ENCODE measurements at regions not wholly inside any gene's neighbourhood (a gene's known extent, or its start where the extent isn't known, plus 50 kb on each side); places are given as distances from the start of the nearest gene placed in this dataset.

DNA sequence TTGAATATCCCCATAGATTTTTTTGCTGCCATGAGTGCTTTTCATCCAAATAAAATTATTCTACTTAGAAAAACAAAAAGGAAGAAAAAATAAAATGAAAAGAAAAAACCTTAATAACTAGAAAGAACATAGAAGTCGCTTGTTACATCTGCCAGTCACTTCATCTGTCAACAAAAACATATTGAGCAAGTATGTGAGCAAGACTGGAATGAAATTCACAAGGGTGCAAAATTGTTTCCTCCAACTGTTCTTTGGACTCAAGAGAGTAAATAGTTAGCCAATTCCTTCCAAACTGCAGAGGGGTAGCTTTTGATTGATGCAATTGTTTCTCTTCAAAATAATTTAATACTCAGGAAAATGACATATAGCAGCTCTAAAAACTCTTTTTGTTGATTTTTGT is 336.3 kb upstream of the CDH7 start:
- no peak for DNase-seq (ENCODE audit: low read depth)

DNA sequence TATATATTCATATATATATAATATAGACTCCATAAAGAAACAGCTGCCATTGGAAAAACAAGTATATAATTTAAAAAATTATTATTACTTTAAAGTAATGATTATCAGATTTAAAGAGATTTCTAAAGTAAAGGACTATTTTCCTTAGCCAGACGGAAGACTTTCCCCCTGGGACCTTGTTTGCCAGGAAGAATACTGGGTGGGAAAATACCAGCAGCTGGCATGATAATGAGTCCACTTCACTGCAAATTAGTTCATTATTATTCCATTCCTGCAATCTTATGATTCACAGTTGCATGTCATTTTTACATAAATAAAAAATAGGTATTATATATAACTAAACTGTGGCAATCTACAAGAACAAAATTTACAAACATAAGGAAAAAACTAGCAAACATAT is 339.8 kb upstream of the CDH7 start:
- DNase-seq (ENCODE audit: low read depth), result no peak

DNA sequence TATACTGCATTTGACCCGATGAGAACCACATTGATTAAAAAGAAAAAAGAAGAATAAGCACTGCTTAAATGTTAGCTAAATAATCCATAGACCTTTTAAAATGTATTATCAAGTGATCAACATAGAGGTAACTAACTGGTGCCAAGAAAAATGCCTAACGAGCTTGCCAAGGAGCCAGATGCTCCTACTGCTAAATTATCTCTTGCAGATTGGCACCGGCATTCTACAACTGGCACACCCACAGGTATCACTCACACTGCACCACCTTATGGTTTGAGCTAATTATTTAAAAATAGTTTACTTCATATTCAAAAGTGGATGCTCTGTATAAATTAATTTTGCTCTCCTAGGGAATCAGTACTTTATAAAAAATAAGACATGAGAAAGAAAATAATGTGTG is 341.6 kb upstream of the CDH7 start:
- no peak for DNase-seq (ENCODE audit: low read depth)

DNA sequence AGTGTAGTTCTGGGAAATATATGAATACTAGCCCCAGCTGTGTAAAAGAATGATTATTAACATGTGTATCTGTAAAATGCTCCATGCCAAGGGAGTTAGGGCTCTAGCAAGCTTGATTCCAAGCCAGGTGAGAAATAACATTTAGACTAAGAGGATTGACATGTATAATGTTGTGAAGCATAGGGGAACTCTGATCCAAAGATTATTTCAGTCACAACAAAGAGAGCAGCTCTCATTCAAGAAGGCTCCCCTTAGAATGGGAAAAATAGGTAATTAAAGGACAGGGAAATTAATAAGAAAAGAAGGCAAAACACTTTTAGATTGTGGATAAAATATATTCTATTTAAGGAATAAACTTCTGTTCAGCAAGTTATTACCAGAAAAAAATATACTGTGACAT is 347.3 kb upstream of the CDH7 start:
- DNase-seq (ENCODE audit: low read depth), result no peak

DNA sequence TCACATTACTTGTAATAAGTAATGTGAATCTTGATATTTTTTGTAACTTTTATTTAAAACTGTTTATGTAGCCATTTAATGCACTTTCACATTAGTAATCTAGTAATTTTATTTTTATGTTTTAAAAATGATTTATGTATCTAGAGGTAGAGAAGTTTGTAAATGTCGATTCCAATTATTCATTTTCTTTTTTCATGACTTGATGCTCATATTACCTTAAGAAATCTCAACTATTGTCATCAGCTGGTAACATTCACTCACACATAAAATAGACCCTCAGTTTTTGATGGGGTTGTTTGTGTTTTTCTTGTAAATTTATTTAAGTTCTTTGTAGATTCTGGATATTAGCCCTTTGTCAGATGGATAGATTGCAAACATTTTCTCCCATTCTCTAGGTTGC is 351.7 kb upstream of the CDH7 start:
- no peak for DNase-seq (ENCODE audit: low read depth)

DNA sequence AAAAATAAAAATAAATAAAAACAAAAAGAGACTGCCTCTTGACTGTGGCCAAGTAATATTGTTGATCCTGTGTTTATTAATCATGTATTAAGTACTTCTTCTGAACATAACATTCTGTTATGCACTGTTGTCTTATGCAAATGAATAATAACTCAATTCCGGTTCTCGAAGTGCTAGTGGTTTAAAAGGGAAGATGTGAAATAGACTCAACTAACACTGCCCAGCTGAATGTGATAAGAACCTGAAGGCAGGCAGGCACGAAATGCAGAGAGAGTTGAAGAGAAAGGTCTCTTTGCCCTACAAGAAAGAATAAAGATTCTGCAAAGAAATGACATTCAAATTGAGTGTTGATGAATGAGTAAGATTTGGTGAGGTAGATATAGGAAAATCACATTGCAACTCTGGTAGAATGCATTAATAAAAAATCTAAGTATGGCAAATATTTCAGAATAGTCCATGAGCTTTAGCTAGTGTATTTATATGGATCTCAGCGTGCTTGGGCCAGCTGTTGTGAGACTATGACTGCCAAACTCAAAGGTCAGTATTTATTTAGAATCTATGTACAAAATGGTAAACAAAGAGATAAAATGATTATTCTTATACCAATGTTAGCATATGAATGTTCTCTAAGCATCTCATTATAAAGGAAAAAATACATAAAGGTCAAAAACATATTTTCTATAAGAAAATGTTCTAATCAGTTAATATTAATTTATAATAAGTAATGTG is 352.3 kb upstream of the CDH7 start:
- no peak for DNase-seq (ENCODE audit: low read depth)

DNA sequence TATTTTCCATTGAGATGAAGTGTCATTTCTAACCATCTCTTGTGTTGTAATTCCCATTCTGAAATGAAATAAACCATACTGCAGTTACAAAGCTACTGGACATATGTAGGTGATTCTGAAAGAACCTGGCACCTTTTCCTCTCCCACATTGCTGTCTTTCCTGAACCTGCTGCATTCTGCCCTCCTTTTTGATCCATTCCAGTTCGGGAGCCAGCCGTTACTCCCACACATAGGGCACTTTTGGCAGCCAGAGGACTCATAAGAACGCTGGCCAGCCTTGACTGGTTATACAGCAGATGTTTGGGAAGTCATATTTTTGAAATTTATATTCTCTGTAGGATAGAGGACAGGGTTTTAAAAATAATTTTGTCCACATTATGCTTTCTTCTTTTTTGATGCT is 369.8 kb upstream of the CDH7 start:
- DNase-seq (ENCODE audit: low read depth), result no peak

DNA sequence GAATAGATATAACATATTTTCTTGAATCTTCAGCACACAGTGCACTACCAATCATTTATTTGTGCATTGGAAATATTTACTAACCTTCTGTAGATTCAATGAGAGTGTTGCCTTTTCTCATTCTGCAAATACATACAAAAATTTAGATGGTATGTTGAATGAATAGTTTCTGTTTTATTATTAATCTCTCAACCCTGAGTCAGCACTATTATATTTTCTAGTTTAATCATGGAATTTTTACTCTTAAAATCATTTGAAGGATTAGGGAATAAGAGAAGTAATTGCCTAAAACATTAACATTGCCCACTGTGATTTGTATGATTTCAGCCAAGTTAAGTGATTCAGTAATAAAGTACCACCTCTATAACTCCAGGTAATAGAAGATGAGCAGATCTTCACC is 370.2 kb upstream of the CDH7 start:
- DNase-seq (ENCODE audit: low read depth), result no peak

DNA sequence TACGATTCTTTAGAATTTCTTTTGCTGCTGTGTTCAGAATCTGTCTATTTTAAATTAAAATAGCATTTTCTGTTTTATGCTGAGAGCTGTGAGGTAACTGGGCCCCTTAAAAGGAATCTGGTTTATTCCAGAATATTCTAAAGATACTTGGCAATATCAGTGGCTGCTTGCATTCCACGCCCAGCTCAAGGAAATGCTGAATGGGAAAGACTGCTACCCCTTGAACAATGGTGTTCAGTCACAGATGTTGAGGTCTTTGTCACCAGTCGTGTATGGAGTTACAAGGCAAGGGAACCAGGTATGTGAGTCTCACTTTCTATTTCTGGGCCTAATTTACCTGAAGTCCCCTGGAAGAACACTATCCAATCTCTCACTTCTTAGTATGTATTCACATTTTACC is 377.9 kb upstream of the CDH7 start:
- DNase-seq (ENCODE audit: low read depth), result no peak

DNA sequence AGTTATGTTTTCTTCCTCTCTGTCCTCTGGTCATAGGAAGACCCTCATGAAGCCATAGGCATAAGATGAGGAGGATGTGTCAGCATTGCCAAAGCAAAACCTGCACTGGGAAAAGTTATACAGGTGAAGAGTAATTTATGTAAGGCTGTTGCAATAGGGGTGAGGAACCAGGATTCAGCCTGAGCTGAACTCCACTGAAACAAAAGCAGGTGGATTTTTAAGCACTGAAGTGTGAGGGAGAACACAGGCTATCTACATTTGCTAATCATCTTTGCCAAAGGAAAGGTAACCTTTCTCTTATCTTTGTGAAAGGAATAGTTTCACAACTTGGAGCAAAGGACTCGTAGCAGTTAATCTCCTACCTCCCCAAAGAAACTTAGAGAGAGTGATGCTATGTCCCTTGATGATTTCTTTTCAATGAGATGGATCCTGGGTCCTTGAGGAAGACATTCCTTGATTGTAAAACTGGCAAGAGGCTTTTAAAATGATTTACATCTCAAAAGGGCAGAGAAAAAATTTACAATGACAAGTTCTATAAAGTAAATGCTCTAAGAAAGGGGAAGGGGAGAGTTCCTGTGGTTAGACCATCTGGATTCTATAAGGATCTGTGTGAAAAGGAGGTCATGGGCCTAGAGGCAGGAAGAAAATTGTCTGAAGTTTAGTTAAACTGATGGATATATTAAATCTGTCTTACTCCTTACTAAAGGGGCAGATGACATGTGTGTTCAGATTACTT is 385.4 kb upstream of the CDH7 start:
- no peak for DNase-seq (ENCODE audit: low read depth)

DNA sequence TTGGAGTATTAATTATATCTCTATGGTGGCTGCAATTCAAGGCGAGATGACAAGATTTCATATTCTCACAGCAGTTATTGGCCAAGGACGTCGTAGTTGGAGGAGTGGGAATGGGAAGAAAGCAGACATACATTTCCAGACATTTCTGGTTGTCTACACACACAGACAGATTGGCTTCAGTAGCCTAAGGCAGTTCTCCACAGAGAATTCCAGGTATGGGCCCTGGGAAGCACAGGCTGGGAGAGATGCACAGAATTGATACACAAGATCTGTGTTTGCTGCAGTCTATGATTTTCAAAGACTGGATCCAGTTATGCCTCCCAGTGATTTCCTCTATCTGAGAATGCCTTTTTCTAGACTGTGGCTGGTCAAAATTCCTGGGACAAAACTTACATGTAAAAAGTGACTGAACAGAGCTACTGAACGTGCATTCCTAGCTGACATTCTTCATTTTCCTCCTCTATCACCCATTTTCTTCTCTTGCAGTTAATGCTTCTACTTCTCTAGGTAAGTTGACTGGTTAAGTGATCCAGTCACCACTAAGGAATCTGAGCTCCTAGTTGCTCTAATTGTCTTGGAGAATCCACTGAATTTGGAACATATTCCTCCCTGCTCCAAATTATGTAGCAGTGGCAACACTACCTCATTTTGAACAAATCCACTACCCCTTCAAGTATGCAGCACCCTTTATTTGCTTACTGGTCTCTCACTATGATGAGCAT is 386.7 kb upstream of the CDH7 start:
- DNase-seq (ENCODE audit: low read depth), result no peak

DNA sequence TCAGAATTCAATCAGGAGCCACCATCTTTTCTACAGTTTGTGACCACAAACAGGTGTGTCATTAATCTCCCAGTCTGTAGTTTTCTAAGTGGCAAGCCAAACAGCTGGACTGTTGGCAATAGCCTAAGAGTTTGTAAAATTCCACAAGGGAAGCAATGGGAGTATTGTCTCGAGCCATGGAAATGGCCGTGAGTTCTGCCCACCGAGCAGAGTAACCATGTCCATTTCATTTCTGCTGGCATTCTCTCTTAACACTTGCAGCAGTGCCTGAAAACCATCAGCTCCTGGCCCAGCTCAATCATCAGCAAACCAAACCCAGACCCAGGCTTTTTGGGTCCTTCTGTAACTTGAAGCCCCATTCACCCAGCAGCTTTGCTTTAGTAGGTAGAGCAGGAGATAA is 387.8 kb upstream of the CDH7 start:
- no peak for DNase-seq (ENCODE audit: low read depth)

DNA sequence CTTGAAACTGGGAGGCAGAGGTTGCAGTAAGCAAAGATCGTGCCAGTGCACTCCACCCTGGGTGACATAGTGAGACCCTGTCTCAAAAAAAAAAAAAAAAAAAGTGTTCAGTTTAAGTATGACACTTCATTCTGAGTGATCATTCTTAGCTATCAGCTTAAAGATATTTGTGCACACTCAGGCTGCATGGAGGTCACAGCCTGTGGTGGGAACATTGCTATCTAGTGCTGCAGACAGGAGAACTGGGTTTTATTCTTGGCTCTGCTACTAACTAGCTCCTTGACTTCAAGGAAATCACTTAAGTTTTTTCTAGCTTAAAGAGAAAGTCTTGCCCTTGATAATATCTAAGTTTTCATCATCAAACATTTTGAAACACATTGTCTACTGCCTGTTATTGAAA is 391.3 kb upstream of the CDH7 start:
- no peak for DNase-seq (ENCODE audit: low read depth)

DNA sequence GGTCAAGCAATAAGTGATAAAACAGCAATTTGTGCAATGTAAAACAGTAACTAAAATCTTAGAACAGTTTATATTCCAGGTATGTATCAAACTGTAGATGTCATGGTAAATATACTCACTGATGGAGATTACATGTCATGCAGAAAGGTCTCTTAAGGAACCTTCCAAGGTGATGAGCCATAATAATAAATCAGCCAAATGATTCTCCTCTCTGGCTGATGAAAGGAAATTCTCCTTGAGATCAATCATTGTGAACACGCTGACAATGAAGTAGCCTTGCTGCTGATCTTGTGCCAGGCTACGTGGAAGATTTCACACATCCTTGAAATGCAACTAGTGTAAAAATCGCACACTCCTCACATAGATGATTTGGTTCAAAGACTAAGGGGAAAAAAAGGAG is 392.5 kb upstream of the CDH7 start:
- no peak for DNase-seq (ENCODE audit: low read depth)

DNA sequence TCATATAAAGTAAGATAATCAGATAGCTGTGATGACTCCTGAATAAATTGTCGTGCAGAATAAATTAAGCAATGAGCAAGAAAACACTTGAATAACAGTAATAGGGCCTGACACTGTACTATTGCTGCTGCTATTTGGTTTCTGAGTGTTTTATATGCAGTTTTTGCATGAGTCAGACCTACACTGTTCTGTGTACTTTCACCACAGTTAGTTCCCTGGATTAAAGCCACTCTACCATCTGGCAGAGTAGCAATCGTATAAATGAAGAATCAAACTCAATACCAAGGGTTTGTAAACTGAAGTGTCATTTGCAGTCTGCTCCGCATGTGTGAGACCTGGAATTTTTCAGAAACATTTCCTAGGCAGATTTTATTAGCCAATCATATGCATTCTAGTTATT is 398.6 kb upstream of the CDH7 start:
- peak; percentile 32 for DNase-seq (ENCODE audit: low read depth)

DNA sequence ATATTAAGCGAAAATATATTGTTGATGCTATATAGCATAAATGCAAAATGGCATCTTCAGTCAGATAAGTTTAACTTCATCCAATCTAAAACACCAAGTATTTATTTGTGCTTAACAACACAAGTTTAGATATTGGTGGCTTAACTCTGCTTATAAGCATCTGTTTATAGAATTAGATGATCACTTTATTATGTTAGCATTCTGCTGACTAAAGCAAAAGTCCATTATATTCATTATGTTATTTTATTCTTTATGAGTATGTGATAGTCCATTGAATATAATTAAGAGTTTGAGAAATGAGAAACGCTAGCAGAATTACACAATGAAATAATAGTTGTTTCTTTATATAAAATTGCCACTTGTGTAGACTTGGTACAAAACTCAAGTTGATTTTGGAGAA is 401.2 kb upstream of the CDH7 start:
- no peak for DNase-seq (ENCODE audit: low read depth)

DNA sequence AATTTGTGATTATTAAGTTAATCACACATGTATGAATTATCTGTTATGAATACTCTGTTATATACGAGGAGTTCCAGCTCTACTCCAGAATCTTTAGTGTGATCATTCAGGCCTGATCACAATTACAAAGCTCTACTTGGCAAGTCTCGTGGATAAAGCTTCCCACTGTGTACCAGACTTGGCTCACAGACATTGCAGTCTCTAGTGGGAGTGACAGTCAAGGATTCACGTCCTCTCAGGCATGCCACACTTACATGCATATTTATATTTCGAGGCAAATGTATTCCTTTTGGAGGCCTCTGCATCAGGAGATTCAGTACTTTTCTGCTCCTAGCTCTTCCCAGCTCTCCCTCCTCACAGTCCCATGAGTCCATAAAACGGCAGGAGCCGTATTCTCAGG is 403.4 kb upstream of the CDH7 start:
- no peak for DNase-seq (ENCODE audit: low read depth)

DNA sequence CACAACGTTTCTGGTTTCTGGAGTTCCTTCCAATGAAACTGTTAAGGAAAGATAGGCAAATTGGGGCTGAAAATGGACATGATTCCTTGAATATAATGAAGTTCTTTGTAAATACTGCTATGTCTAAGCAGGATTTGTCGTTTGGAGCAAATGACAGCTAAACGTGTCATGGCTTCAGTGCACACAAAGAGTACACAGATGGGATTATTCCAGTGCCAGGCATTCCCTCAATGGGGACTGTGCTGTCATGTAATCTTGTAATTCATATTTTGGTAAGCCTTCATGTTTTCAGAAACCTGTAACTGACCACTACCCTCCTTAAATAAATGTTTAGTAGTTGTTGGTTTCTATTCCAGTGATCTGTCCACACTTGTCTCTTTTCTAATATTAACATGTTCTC is 404.7 kb upstream of the CDH7 start:
- no peak for DNase-seq (ENCODE audit: low read depth)

DNA sequence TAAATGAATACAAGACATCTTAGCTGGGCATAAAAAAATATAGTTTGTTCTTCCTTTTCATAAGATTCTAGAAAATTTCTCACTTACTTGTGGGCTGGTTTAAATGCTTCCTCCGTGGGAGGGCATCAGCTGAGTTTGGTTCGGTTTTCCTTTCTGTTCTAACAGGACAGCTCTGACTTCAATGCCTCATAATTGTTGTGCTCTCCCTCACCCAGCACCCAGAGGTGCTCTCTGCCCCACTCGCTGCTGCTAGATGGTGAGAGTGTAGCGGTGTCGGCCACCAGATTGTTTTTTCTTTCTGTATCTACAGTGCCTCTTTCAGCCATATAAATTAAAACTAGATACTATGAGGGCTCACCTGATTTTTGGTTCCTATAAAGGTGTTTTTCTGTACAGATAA is 407.2 kb upstream of the CDH7 start:
- DNase-seq (ENCODE audit: low read depth), result no peak

DNA sequence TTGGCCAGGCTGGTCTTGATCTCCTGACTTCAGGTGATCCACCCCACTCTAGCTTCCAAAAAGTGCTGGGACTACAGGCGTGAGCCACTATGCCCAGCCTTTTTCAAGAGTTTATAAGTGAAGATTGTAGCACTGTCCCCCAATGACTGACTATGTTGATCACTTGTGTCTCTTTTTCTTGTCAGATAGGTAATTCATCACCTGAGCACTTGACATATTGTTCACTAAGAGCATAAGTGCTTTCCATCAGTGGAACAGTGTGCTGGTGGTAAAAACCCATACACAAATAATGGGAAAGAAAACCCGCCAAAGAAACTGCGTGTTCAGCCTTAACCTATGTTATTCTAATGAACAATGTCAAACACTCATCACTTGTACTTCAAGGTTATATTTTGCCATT is 414.4 kb upstream of the CDH7 start:
- DNase-seq (ENCODE audit: low read depth), result no peak

DNA sequence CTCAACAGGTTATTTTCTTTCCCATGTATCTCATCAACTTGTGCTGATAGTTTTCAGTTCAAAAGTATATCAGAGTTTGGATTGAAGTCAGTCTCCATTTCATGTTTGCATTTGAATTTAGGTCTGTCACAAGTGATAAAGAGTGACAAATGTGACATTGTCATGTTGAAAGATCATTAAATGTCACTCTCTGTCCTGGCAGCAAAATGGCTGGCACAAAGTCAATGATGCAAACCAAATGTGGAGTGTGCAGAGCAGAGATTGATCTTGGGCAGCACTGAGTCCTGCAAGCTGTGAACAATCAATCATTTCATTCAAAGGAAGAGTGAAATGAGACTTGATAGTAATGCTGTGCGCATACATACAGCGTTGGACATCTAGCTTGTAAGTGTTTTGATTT is 421.8 kb upstream of the CDH7 start:
- no peak for DNase-seq (ENCODE audit: low read depth)

DNA sequence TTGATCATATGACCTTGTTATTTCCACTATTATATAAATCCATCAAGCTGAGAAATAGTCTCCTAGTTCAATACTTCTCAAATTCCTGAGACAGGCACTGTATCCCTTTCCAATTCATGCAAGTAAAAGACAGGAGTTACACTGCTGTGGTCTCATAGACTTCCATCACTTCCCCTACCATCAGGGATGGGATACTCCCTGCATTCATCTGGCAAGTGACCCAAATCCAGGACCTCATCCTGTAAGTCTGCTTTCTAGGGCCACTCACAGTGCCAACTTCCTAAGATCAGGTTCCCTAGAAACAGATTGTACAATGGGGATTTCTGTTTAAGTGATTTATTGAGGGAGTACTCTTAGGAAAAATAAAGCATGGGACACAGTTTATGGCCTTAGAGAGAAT is 424.0 kb upstream of the CDH7 start:
- no peak for DNase-seq (ENCODE audit: low read depth)

DNA sequence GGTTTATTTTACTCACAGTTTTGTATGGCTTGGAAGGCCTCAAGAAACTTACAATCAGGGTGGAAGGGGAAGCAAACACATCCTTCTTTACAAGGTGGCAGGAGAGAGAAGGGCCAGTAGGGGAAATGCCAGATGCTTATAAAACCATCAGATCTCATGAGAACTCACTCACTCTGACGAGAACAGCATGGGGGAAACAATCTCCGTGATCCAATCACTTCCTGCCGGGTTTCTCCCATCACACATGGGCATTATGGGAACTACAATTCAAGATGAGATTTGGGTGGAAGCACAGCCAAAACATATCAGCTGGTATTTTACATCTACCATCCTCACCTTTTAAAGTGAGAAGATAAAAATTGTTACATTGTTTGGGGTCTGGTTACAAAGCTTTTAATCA is 427.9 kb upstream of the CDH7 start:
- no peak for DNase-seq (ENCODE audit: low read depth)

All from HT1080 (cell line).